Suprapubic skin (tissue), 4 donors: ENCODE measurements at regions not wholly inside any gene's neighbourhood (a gene's known extent, or its start where the extent isn't known, plus 50 kb on each side); places are given as distances from the start of the nearest gene placed in this dataset.

Experiments used
- DNase-seq, 2 donors: peaks; one replicate each; pipeline ENCODE4 v3.0.0-alpha.2; 2019; ENCODE audit warnings: low spot score in 2 of 2
- H3K27ac ChIP-seq: fragments of 200-600 bp; sonication (generic); one replicate; pipeline ENCODE4 v1.5.1; 2019
- H3K27me3 ChIP-seq: fragments of 200-600 bp; sonication (generic); one replicate; pipeline ENCODE4 v1.5.1; 2019
- H3K36me3 ChIP-seq: fragments of 200-600 bp; sonication (generic); one replicate; pipeline ENCODE4 v1.5.1; 2019
- H3K4me1 ChIP-seq: fragments of 200-600 bp; sonication (generic); one replicate; pipeline ENCODE4 v1.5.1; 2019
- H3K4me3 ChIP-seq: fragments of 200-600 bp; sonication (generic); one replicate; pipeline ENCODE4 v1.5.1; 2019; ENCODE audit warnings: mild to moderate bottlenecking
- H3K9me3 ChIP-seq: fragments of 200-600 bp; sonication (generic); one replicate; pipeline ENCODE4 v1.5.1; 2019
- CTCF ChIP-seq, 2 donors: fragments of 200-600 bp in 1 of 2; fragments of 450-650 bp in 1 of 2; sonication (generic) in 1 of 2; IDR thresholded peaks; one replicate each; pipeline ENCODE4 v1.5.1; 2016 to 2019; ENCODE audit warnings: antibody characterized with exemption in 2 of 2, mild to moderate bottlenecking in 1 of 2, moderate library complexity in 1 of 2
- EP300 ChIP-seq: sonication (generic); formaldehyde crosslinking; IDR thresholded peaks from one replicate; pipeline ENCODE4 v1.6.1; 2017; ENCODE audit warnings: antibody characterized with exemption
- POLR2A ChIP-seq, 2 donors: fragments of 450-650 bp; IDR thresholded peaks; one replicate each; pipeline ENCODE4 v1.6.1; 2017; ENCODE audit warnings: antibody characterized with exemption in 2 of 2, mild to moderate bottlenecking in 2 of 2, moderate library complexity in 2 of 2
- POLR2AphosphoS5 ChIP-seq, 3 donors: sonication (generic); formaldehyde crosslinking; IDR thresholded peaks; one replicate each; pipeline ENCODE4 v1.6.1; 2017; ENCODE audit warnings: antibody characterized with exemption in 3 of 3
- WGBS: methylation state at CpG from one replicate; pipeline ENCODE4 v1.1.5; 2018; 5-methylcytosine and 5-hydroxymethylcytosine counted together

GRCh38 chr3:55173504-55173903, 245.6 kb upstream of the LRTM1 start:
- peaks cover 5% of the 10 kb centered on the region for H3K9me3 ChIP-seq
- DNase-seq: no peak

GRCh38 chr3:55172913-55173312, 245.1 kb upstream of the LRTM1 start:
- Histone ChIP-seq H3K36me3 (no peaks in the 10 kb centered on the region), H3K4me3 (no peak overlapping the region), H3K4me1 (peaks cover 3% of the 10 kb centered on the region), H3K27ac (no peak overlapping the region), H3K27me3 (peaks cover 2% of the 10 kb centered on the region), H3K9me3 (peaks cover 5% of the 10 kb centered on the region)
- TF ChIP-seq CTCF (IDR thresholded peaks at IDR 0.05) (no peak), EP300 (no peak), POLR2AphosphoS5 (IDR thresholded peaks at IDR 0.05) (no peak), POLR2A (IDR thresholded peaks at IDR 0.05) (no peak)
- DNase-seq: no peak
- 78% methylated on average over 4 of the region's 4 CpGs for WGBS

More at GRCh38 chr3:55173504-55173903, 245.6 kb upstream of the LRTM1 start:
- Histone ChIP-seq H3K4me1 (no peaks in the 10 kb centered on the region), H3K36me3 (no peaks in the 10 kb centered on the region), H3K4me3 (no peak overlapping the region), H3K27ac (no peak overlapping the region), H3K27me3 (peaks cover 6% of the 10 kb centered on the region)
- 79% methylated on average over 1 of the region's 1 CpG for WGBS
- no peak for TF ChIP-seq EP300
- no peak for TF ChIP-seq POLR2A (IDR thresholded peaks at IDR 0.05)
- no peak for TF ChIP-seq CTCF (IDR thresholded peaks at IDR 0.05)
- no peak for TF ChIP-seq POLR2AphosphoS5 (IDR thresholded peaks at IDR 0.05)

GRCh38 chr3:55170444-55170843, 242.6 kb upstream of the LRTM1 start:
- WGBS: 44% methylated on average over 1 of the region's 1 CpG
- no peak for DNase-seq
- H3K36me3 ChIP-seq: no peaks in the 10 kb centered on the region
- no peak overlapping the region for H3K27ac ChIP-seq
- peaks cover 5% of the 10 kb centered on the region for H3K9me3 ChIP-seq
- no peaks in the 10 kb centered on the region for H3K27me3 ChIP-seq
- H3K4me3 ChIP-seq: no peak overlapping the region
- peaks cover 4% of the 10 kb centered on the region for H3K4me1 ChIP-seq
- TF ChIP-seq POLR2AphosphoS5 (IDR thresholded peaks at IDR 0.05): no peak
- TF ChIP-seq EP300: no peak
- TF ChIP-seq CTCF (IDR thresholded peaks at IDR 0.05): no peak
- TF ChIP-seq POLR2A (IDR thresholded peaks at IDR 0.05): no peak

GRCh38 chr3:55169608-55170072, 241.8 kb upstream of the LRTM1 start:
- no peak for DNase-seq
- Histone ChIP-seq H3K27me3 (no peaks in the 10 kb centered on the region), H3K9me3 (peaks cover 5% of the 10 kb centered on the region), H3K4me3 (no peak overlapping the region), H3K36me3 (no peaks in the 10 kb centered on the region), H3K27ac (no peak overlapping the region), H3K4me1 (peaks cover 4% of the 10 kb centered on the region)
- WGBS: 63% methylated on average over 5 of the region's 5 CpGs
- TF ChIP-seq EP300 (no peak), POLR2A (IDR thresholded peaks at IDR 0.05) (no peak), POLR2AphosphoS5 (IDR thresholded peaks at IDR 0.05) (no peak), CTCF (IDR thresholded peaks at IDR 0.05) (no peak)

- TF ChIP-seq POLR2A (IDR thresholded peaks at IDR 0.05) (no peak), POLR2AphosphoS5 (IDR thresholded peaks at IDR 0.05) (no peak), EP300 (no peak), CTCF (IDR thresholded peaks at IDR 0.05) (no peak)
- H3K27ac ChIP-seq: no peak overlapping the region
- H3K4me3 ChIP-seq: no peak overlapping the region
- H3K36me3 ChIP-seq: no peaks in the 10 kb centered on the region
- DNase-seq: no peak
- no peaks in the 10 kb centered on the region for H3K27me3 ChIP-seq
- peaks cover 4% of the 10 kb centered on the region for H3K4me1 ChIP-seq
- peaks cover 5% of the 10 kb centered on the region for H3K9me3 ChIP-seq
Measured at GRCh38 chr3:55169161-55169560, 241.3 kb upstream of the LRTM1 start.
